ENCODE measurements at regions not wholly inside any gene's neighbourhood (a gene's known extent, or its start where the extent isn't known, plus 50 kb on each side); places are given as distances from the start of the nearest gene placed in this dataset.
"Not testable (repeated sequence)": the region's sequence is repeated elsewhere in the genome, so short reads cannot be mapped to it uniquely, and the experiment has no call there.

- DNase-seq (ENCODE audit: insufficient read length, low spot score) = no peak
- no peak for TF ChIP-seq POLR2A (IDR thresholded peaks at IDR 0.05; ENCODE audit: low read depth, low read length)
- no peak for FAIRE-seq
Observed at GRCh38 chr21:35533893-35534292, 484.8 kb upstream of the RUNX1 start.

GRCh38 chr21:35530766-35531165 lies 481.7 kb upstream of the RUNX1 start:
- TF ChIP-seq POLR2A (IDR thresholded peaks at IDR 0.05; ENCODE audit: low read depth, low read length) = no peak
- FAIRE-seq = no peak

GRCh38 chr21:35529171-35529863 lies 480.2 kb upstream of the RUNX1 start:
- no peak for FAIRE-seq

More at GRCh38 chr21:35530766-35531165, 481.7 kb upstream of the RUNX1 start:
- DNase-seq (ENCODE audit: insufficient read length, low spot score) = no peak

GRCh38 chr21:35528116-35529042 lies 479.3 kb upstream of the RUNX1 start:
- TF ChIP-seq POLR2A (IDR thresholded peaks at IDR 0.05; ENCODE audit: low read depth, low read length) = no peak
- DNase-seq (ENCODE audit: insufficient read length, low spot score) = no peak
- FAIRE-seq = no peak

More at GRCh38 chr21:35529171-35529863, 480.2 kb upstream of the RUNX1 start:
- DNase-seq (ENCODE audit: insufficient read length, low spot score) = no peak
- TF ChIP-seq POLR2A (IDR thresholded peaks at IDR 0.05; ENCODE audit: low read depth, low read length) = no peak

- DNase-seq (ENCODE audit: insufficient read length, low spot score) (no peak), FAIRE-seq (no peak)
- no peak for TF ChIP-seq POLR2A (IDR thresholded peaks at IDR 0.05; ENCODE audit: low read depth, low read length)
Observed at GRCh38 chr21:35527358-35527757, 478.3 kb upstream of the RUNX1 start.

- no peak for DNase-seq (ENCODE audit: insufficient read length, low spot score)
- no peak for FAIRE-seq
- no peak for TF ChIP-seq POLR2A (IDR thresholded peaks at IDR 0.05; ENCODE audit: low read depth, low read length)
Observed at GRCh38 chr21:35525443-35525842, 476.3 kb upstream of the RUNX1 start.

- FAIRE-seq (no peak), DNase-seq (ENCODE audit: insufficient read length, low spot score) (no peak)
- TF ChIP-seq POLR2A (IDR thresholded peaks at IDR 0.05; ENCODE audit: low read depth, low read length) = no peak
Observed at GRCh38 chr21:35521852-35522505, 472.9 kb upstream of the RUNX1 start.

- no peak for TF ChIP-seq POLR2A (IDR thresholded peaks at IDR 0.05; ENCODE audit: low read depth, low read length)
- DNase-seq (ENCODE audit: insufficient read length, low spot score) (no peak), FAIRE-seq (no peak)
Observed at GRCh38 chr21:35521293-35521692, 472.2 kb upstream of the RUNX1 start.

- FAIRE-seq = no peak
- DNase-seq (ENCODE audit: insufficient read length, low spot score) = no peak
- no peak for TF ChIP-seq POLR2A (IDR thresholded peaks at IDR 0.05; ENCODE audit: low read depth, low read length)
Observed at GRCh38 chr21:35520856-35521255, 471.8 kb upstream of the RUNX1 start.

- no peak for FAIRE-seq
- no peak for TF ChIP-seq POLR2A (IDR thresholded peaks at IDR 0.05; ENCODE audit: low read depth, low read length)
- no peak for DNase-seq (ENCODE audit: insufficient read length, low spot score)
Observed at GRCh38 chr21:35520302-35520701, 471.2 kb upstream of the RUNX1 start.

GRCh38 chr21:35517865-35518264 lies 468.8 kb upstream of the RUNX1 start:
- no peak for TF ChIP-seq POLR2A (IDR thresholded peaks at IDR 0.05; ENCODE audit: low read depth, low read length)
- no peak for DNase-seq (ENCODE audit: insufficient read length, low spot score)
- no peak for FAIRE-seq

GRCh38 chr21:35516292-35516691 lies 467.2 kb upstream of the RUNX1 start:
- not testable (repeated sequence) for DNase-seq (ENCODE audit: insufficient read length, low spot score); FAIRE-seq

GRCh38 chr21:35512346-35512745 lies 463.2 kb upstream of the RUNX1 start:
- TF ChIP-seq POLR2A (IDR thresholded peaks at IDR 0.05; ENCODE audit: low read depth, low read length) = no peak
- FAIRE-seq (no peak), DNase-seq (ENCODE audit: insufficient read length, low spot score) (no peak)

- TF ChIP-seq POLR2A (IDR thresholded peaks at IDR 0.05; ENCODE audit: low read depth, low read length) = no peak
- DNase-seq (ENCODE audit: insufficient read length, low spot score) (no peak), FAIRE-seq (no peak)
Observed at GRCh38 chr21:35511696-35512162, 462.6 kb upstream of the RUNX1 start.
